Osteoblast (primary cell): ENCODE measurements at regions not wholly inside any gene's neighbourhood (a gene's known extent, or its start where the extent isn't known, plus 50 kb on each side); places are given as distances from the start of the nearest gene placed in this dataset.

ENCODE experiments used
- DNase-seq: peaks from one replicate; pipeline ENCODE4 v3.0.0; 2011; ENCODE audit warnings: low spot score, mixed read lengths; ENCODE audit not compliant: insufficient read length; ENCODE audit errors: missing footprints
- H2AFZ ChIP-seq: 2 replicates; pipeline ENCODE4 v1.6.0; 2011; ENCODE audit warnings: mild to moderate bottlenecking, low read length
- H3K27ac ChIP-seq: 2 replicates; pipeline ENCODE4 v1.5.1; 2011; ENCODE audit warnings: mild to moderate bottlenecking, low read depth, low read length, moderate library complexity
- H3K27me3 ChIP-seq: 2 replicates; pipeline ENCODE4 v1.6.0; 2012; ENCODE audit warnings: mild to moderate bottlenecking, control low read depth, inconsistent platforms, low read length, moderate library complexity; ENCODE audit not compliant: insufficient read depth
- H3K36me3 ChIP-seq: 2 replicates; pipeline ENCODE4 v1.5.1; 2011; ENCODE audit warnings: mild to moderate bottlenecking, low read length, control low read depth, moderate library complexity; ENCODE audit not compliant: insufficient read depth
- H3K4me1 ChIP-seq: 2 replicates; pipeline ENCODE4 v1.5.1; 2011; ENCODE audit warnings: mild to moderate bottlenecking, low read length, control low read depth, moderate library complexity; ENCODE audit not compliant: insufficient read depth
- H3K4me2 ChIP-seq: 2 replicates; pipeline ENCODE4 v1.6.0; 2011; ENCODE audit warnings: mild to moderate bottlenecking, low read length; ENCODE audit not compliant: insufficient read depth
- H3K4me3 ChIP-seq: fragments of 200-600 bp; sonication (generic); 3 replicates; pipeline ENCODE4 v1.5.1; 2012; ENCODE audit warnings: mild to moderate bottlenecking, low read length, inconsistent platforms; ENCODE audit not compliant: insufficient read depth
- H3K79me2 ChIP-seq: 2 replicates; pipeline ENCODE4 v1.6.0; 2012; ENCODE audit warnings: mild to moderate bottlenecking, low read length, control low read depth, inconsistent platforms; ENCODE audit not compliant: insufficient read depth
- H3K9me3 ChIP-seq: 2 replicates; pipeline ENCODE4 v1.5.1; 2011; ENCODE audit warnings: low read depth, low read length, control low read depth
- H4K20me1 ChIP-seq: 2 replicates; pipeline ENCODE4 v1.6.0; 2012; ENCODE audit warnings: mild to moderate bottlenecking, low read length, control low read depth; ENCODE audit not compliant: insufficient read depth
- TF ChIP-seq, protein P1 (sequence below): IDR thresholded peaks from 2 replicates; pipeline ENCODE4 v1.5.1; 2011; ENCODE audit warnings: mild to moderate bottlenecking, low read depth, low read length, moderate library complexity; ENCODE audit errors: extremely low read depth

DNA sequence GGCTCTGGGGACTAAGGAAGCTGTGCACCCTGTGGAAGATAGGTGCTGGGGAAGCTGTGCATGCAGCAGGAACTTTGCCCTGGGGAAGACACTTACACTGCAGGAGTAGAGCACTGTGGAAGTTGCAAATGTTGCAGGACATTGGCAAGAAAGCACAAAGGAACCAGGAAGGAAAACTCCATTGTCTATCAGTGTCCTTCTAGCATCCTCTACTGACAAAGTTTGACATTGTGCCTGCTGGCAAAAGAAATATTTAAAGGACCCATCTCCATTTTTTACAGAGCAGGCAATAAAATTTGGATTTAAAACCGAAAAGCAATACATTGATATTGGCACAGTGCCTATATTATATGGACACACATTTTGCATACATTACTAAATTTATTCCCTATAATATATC is 394.1 kb downstream of the PBX1 start:
- Histone ChIP-seq H3K4me3 (no peak overlapping the region), H3K36me3 (no peaks in the 10 kb centered on the region), H3K27me3 (no peaks in the 10 kb centered on the region), H4K20me1 (no peaks in the 10 kb centered on the region), H3K27ac (no peak overlapping the region), H2AFZ (no peak overlapping the region), H3K9me3 (no peaks in the 10 kb centered on the region), H3K4me1 (no peaks in the 10 kb centered on the region), H3K79me2 (no peaks in the 10 kb centered on the region), H3K4me2 (no peak overlapping the region)
- peak; percentile 10 for DNase-seq
- TF ChIP-seq, protein P1, sequence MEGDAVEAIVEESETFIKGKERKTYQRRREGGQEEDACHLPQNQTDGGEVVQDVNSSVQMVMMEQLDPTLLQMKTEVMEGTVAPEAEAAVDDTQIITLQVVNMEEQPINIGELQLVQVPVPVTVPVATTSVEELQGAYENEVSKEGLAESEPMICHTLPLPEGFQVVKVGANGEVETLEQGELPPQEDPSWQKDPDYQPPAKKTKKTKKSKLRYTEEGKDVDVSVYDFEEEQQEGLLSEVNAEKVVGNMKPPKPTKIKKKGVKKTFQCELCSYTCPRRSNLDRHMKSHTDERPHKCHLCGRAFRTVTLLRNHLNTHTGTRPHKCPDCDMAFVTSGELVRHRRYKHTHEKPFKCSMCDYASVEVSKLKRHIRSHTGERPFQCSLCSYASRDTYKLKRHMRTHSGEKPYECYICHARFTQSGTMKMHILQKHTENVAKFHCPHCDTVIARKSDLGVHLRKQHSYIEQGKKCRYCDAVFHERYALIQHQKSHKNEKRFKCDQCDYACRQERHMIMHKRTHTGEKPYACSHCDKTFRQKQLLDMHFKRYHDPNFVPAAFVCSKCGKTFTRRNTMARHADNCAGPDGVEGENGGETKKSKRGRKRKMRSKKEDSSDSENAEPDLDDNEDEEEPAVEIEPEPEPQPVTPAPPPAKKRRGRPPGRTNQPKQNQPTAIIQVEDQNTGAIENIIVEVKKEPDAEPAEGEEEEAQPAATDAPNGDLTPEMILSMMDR = no peak

DNA sequence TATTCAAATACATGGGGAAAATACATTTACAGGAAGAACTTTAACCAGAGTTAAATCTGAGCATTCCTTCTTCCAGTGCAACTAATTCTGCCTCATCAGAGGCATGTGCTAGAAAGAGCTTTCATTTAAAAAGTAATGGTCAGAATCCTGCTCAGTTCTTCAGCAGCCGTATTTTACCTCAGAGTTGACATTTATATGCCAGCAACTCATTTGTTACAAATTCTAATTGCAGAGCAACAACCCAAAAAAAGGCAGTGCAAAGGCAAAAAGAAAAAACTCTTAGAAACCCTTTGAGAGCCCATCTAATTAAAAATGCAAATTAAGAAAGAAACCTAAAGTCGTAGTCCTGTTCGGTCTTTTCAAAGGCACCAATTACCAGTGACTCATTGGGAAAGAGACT is 392.5 kb downstream of the PBX1 start:
- Histone ChIP-seq H3K27me3 (no peaks in the 10 kb centered on the region), H3K27ac (no peak overlapping the region), H3K4me1 (no peaks in the 10 kb centered on the region), H4K20me1 (no peaks in the 10 kb centered on the region), H3K36me3 (no peaks in the 10 kb centered on the region), H2AFZ (no peak overlapping the region), H3K4me2 (no peak overlapping the region), H3K4me3 (no peak overlapping the region), H3K79me2 (no peaks in the 10 kb centered on the region), H3K9me3 (no peaks in the 10 kb centered on the region)
- DNase-seq = no peak
- TF ChIP-seq, protein P1 = no peak

DNA sequence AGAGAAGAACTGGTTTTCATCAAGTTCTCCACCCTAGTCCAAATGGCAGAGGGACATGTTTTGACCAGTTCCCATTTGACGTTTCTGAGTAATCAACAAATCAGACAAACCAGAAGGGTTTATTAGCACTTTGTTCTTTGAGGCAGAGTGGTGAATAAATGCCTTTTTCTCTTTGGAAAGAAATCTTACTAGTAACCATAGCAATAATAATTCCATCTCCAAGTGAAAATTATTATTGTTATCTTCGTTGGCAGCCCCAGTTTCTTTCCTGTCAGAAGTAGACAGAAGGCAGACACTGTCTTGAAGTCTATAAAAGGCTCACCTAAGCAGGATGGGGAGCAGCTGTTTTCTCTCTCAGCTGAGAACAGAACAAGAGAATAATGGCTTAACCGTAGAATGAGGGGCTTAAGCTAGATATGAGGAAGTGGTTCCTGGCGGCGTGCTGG is 391.6 kb downstream of the PBX1 start:
- TF ChIP-seq, protein P1 = no peak
- Histone ChIP-seq H2AFZ (no peak overlapping the region), H3K4me3 (no peak overlapping the region), H4K20me1 (no peaks in the 10 kb centered on the region), H3K9me3 (no peaks in the 10 kb centered on the region), H3K4me1 (no peaks in the 10 kb centered on the region), H3K36me3 (no peaks in the 10 kb centered on the region), H3K27ac (no peak overlapping the region), H3K27me3 (no peaks in the 10 kb centered on the region), H3K79me2 (no peaks in the 10 kb centered on the region), H3K4me2 (no peak overlapping the region)
- DNase-seq = no peak

DNA sequence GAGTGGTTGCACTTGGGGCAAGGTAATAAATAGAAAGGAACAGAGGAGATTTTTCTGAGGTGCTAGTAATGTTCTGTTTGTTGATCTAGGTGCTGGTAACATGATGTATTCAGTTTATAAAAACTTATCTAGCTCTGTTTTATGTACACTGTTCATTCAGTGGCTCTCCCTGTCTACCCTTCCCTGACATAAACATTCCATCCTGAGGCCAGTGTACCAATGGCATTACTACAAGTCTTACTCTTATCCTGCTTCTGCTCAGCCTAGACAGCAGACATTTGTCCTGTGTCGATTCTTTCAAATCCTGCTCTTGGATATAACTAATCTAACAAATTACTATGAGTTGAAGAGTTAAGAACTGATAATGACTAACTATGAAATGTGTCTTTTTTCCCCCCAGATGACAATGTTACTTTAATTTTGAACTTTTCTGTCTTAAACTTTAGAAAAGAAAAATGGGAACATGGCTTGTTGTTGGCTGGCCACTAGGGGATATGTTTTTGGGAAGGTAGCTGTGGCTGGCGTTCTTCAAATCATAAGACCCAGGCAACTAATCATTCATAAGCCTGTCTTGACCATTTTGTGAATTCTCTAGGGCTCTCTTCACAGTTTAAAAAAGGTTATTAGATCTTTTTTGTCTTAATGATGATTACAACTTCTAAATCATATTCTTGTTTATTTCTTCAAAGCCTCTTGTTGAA is 390.9 kb downstream of the PBX1 start:
- Histone ChIP-seq H2AFZ (no peak overlapping the region), H3K27me3 (no peaks in the 10 kb centered on the region), H3K27ac (no peak overlapping the region), H3K9me3 (no peaks in the 10 kb centered on the region), H3K4me2 (no peak overlapping the region), H3K36me3 (no peaks in the 10 kb centered on the region), H3K4me1 (no peaks in the 10 kb centered on the region), H4K20me1 (no peaks in the 10 kb centered on the region), H3K79me2 (no peaks in the 10 kb centered on the region), H3K4me3 (no peak overlapping the region)
- TF ChIP-seq, protein P1 = no peak
- no peak for DNase-seq
